ENCODE measurements at regions not wholly inside any gene's neighbourhood (a gene's known extent, or its start where the extent isn't known, plus 50 kb on each side); places are given as distances from the start of the nearest gene placed in this dataset.

DNA sequence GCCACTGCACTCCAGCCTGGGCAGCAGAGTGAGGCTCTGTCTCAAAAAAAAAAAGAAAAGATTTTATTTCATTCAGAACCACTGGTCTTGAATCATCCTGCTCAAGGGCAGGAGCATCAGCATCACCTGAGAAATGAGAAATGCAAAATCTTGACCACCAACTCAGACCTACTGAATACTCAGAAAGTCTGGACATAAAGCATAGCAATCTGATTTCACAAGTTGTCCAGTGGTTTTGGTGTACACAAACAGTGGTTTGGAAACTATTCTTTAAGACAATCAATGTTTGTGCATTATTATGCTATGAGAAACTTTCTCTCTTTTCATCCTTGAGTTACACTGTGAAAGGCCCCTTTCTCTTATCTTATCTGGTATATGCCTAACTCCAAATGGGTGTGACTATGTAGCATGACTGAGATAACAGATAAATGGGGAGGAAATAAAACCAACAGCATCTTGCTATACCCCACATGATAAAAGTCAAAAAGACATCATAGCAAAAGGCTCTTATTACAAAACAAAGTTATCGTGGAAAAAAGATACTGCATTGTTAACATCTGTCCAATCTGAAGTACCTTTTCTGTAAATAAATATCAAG is 174.2 kb upstream of the STT3B start:
- H2BK20ac ChIP-seq (ENCODE audit: low read depth, low read length, poor library complexity, severe bottlenecking) = no peak overlapping the region
- Mint-ChIP-seq H3K27me3 (ENCODE audit: low read depth) (no peaks in the 10 kb centered on the region), H3K9me3 (peaks cover 4 to 5% of the 10 kb centered on the region in 2 experiments; a peak in 3 of 5 replicates), H3K4me3 (no peak overlapping the region), H3K4me1 (peaks cover 9 to 10% of the 10 kb centered on the region in 2 experiments), H3K27ac (no peak overlapping the region), H3K36me3 (ENCODE audit: insufficient read depth in 1 of 3, low read depth in 3 of 3) (peaks cover 0 to 13% (median 6%) of the 10 kb centered on the region in 3 experiments; a peak in 5 of 7 replicates)
- no peak overlapping the region for H4K8ac ChIP-seq (replicated peaks; ENCODE audit: insufficient read length, low read depth, low read length)
- H4K91ac ChIP-seq (ENCODE audit: insufficient read length, low read depth, low read length) = no peak overlapping the region
- H3K23me2 ChIP-seq (ENCODE audit: insufficient read length, low read depth, low read length, poor library complexity, severe bottlenecking) = no peaks in the 10 kb centered on the region
- no peak overlapping the region for H2BK120ac ChIP-seq (ENCODE audit: low read depth, low read length, poor library complexity, severe bottlenecking)
- H2BK12ac ChIP-seq (ENCODE audit: insufficient read length, low read depth, low read length) = no peak overlapping the region
- no peak overlapping the region for H3K14ac ChIP-seq (ENCODE audit: insufficient read depth, low read length)
- no peak overlapping the region for H2AFZ ChIP-seq (ENCODE audit: low read length)
- no peak overlapping the region for H2BK5ac ChIP-seq (ENCODE audit: insufficient read length, low read length)
- no peak overlapping the region for H3K9ac ChIP-seq (ENCODE audit: extremely low read depth, insufficient read length, low read length)
- TF ChIP-seq, protein P1, sequence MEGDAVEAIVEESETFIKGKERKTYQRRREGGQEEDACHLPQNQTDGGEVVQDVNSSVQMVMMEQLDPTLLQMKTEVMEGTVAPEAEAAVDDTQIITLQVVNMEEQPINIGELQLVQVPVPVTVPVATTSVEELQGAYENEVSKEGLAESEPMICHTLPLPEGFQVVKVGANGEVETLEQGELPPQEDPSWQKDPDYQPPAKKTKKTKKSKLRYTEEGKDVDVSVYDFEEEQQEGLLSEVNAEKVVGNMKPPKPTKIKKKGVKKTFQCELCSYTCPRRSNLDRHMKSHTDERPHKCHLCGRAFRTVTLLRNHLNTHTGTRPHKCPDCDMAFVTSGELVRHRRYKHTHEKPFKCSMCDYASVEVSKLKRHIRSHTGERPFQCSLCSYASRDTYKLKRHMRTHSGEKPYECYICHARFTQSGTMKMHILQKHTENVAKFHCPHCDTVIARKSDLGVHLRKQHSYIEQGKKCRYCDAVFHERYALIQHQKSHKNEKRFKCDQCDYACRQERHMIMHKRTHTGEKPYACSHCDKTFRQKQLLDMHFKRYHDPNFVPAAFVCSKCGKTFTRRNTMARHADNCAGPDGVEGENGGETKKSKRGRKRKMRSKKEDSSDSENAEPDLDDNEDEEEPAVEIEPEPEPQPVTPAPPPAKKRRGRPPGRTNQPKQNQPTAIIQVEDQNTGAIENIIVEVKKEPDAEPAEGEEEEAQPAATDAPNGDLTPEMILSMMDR (conservative IDR thresholded peaks at IDR 0.05) = no peak
- H3K4me2 ChIP-seq (ENCODE audit: insufficient read depth, insufficient read length, low read length) = no peak overlapping the region
- H4K20me1 ChIP-seq (ENCODE audit: control insufficient read depth, insufficient read depth, insufficient read length) = no peaks in the 10 kb centered on the region
- no peak overlapping the region for H3K56ac ChIP-seq (ENCODE audit: insufficient read length, low read depth, low read length)
- H3K79me2 ChIP-seq (ENCODE audit: insufficient read depth, low read length) = no peaks in the 10 kb centered on the region
- no peak for DNase-seq
- no peak overlapping the region for H2BK15ac ChIP-seq (ENCODE audit: low read depth, low read length)
- no peaks in the 10 kb centered on the region for H3K4me1 ChIP-seq (ENCODE audit: insufficient read depth, low read length)
- H3K79me1 ChIP-seq (ENCODE audit: insufficient read depth, low read depth, low read length, poor library complexity, severe bottlenecking) = no peaks in the 10 kb centered on the region
- H3K9me3 ChIP-seq (ENCODE audit: control insufficient read depth, low read depth, low read length) = no peaks in the 10 kb centered on the region
- no peak overlapping the region for H3K27ac ChIP-seq (ENCODE audit: insufficient read length, low read depth, low read length)
- no peak overlapping the region for H3K23ac ChIP-seq (ENCODE audit: insufficient read length, low read depth, low read length)
- H3K27me3 ChIP-seq (ENCODE audit: insufficient read depth, low read length) = no peaks in the 10 kb centered on the region
- no peak overlapping the region for H3K4ac ChIP-seq (ENCODE audit: low read depth, low read length)
- no CpG with 5 or more reads among the region's 1 CpG for WGBS (ENCODE audit: extremely low coverage, insufficient read length, low lambda C conversion rate)
- no peak overlapping the region for H2AK5ac ChIP-seq (ENCODE audit: insufficient read length, low read length)
- no peak overlapping the region for H3T11ph ChIP-seq (ENCODE audit: low read length)
- no peak overlapping the region for H4K5ac ChIP-seq (ENCODE audit: insufficient read length, low read depth, low read length)
- H3K18ac ChIP-seq (ENCODE audit: insufficient read length, low read depth, low read length) = no peak overlapping the region
